GM19468 (cell line): ENCODE measurements at regions not wholly inside any gene's neighbourhood (a gene's known extent, or its start where the extent isn't known, plus 50 kb on each side); places are given as distances from the start of the nearest gene placed in this dataset.
"Not testable (repeated sequence)": the region's sequence is repeated elsewhere in the genome, so short reads cannot be mapped to it uniquely, and the experiment has no call there.

Experiments used
- ATAC-seq: cut with Tn5 transposase; IDR thresholded peaks from one replicate; pipeline ENCODE4 v1.9.1; 2021; ENCODE audit warnings: mild to moderate bottlenecking, moderate library complexity, moderate number of reproducible peaks; ENCODE audit not compliant: unreplicated experiment; ENCODE audit errors: extremely low read depth

GRCh38 chr3:145678401-145678800 is 482.6 kb downstream of the PLOD2 start:
- no peak for ATAC-seq

DNA sequence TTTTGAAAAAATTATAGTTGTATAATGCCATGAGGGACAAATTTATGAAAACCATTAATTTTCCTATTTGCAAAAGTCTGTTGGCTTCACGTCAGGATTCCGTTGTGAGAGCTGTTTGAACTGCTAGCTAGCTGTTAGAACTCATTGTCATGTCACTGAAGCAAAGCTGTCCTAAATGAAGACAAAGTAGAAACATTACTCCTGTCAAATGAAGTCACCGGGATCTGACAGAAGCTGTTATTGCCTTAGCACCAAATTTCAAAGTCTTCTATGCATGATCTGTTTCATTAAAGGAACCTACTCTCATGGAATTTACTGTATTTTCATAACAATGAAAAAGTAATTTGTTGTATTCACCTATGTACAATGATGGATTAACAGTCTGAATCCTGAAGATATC is 479.8 kb downstream of the PLOD2 start:
- ATAC-seq, result no peak

GRCh38 chr3:145687978-145688377 is 473.0 kb downstream of the PLOD2 start:
- ATAC-seq, result not testable (repeated sequence)

- ATAC-seq, result no peak
Observed at GRCh38 chr3:145692751-145693150, 468.2 kb downstream of the PLOD2 start.

GRCh38 chr3:145696011-145696410 is 465.0 kb downstream of the PLOD2 start:
- ATAC-seq, result no peak

GRCh38 chr3:145698250-145698649 is 462.7 kb downstream of the PLOD2 start:
- ATAC-seq, result no peak

- ATAC-seq, result no peak
Observed at GRCh38 chr3:145698749-145699148, 462.2 kb downstream of the PLOD2 start.

- ATAC-seq, result no peak
Observed at GRCh38 chr3:145704020-145704419, 457.0 kb downstream of the PLOD2 start.

- not testable (repeated sequence) for ATAC-seq
Observed at GRCh38 chr3:145709779-145710178, 451.2 kb downstream of the PLOD2 start.

DNA sequence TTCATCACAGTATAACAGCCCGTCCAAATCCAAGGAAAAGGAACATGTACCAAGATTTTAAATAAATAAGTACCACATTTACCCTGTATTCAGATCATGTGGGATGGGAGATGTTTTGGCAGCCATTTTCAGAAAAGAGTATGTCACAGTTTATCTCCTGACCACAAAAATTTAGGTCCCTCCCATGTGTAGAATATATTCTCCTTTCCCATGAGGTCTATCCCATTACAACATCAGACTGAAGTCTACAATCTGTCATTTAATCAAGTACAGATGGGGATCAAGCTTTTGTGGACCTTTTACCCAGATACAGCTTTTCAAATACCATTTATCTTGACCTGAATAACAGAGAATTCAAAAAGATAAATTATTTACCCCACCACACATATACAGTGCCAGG is 444.5 kb downstream of the PLOD2 start:
- ATAC-seq, result no peak

GRCh38 chr3:145719114-145719513 is 441.9 kb downstream of the PLOD2 start:
- no peak for ATAC-seq

DNA sequence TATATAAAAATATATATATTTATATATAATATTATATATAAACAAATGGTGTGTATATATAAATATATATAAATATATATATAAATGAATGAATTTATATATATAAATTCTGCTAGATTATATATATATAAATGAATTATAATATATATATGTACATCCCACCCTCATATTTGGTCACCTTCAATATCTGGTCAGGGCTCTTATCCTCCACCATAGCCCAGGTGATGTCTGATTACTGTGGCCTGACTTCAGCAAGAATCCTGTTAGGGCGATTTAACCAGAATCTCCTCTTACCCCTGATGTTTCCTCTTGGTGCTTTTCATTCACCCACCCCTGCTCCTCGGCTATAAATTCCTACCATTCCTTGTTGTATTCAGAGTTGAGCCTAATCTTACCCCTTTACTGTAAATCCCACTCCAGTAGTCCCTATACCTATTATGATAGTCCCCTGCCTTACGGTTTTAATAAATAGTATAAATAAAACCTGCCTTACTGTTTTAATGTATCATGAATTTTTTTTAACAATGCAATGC is 439.6 kb downstream of the PLOD2 start:
- no peak for ATAC-seq

DNA sequence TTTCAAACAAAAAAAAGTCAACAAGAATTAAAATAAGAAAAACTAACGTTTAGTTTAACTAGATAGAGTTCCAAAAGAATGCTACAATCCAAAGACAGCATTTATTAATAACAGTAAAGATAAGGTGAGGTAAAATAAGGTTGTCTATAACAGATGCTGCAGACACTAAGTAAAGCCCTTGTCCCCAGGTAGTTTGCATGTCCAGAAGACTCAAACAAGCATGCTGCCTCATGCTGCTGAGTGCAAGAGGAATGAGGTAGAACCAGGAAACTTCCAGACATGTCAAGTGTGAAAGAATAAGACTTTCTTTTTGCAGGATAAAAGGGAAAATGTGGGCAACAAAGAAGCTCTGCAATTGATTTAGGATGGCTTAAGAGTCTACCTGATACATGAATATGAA is 439.2 kb downstream of the PLOD2 start:
- ATAC-seq, result no peak

DNA sequence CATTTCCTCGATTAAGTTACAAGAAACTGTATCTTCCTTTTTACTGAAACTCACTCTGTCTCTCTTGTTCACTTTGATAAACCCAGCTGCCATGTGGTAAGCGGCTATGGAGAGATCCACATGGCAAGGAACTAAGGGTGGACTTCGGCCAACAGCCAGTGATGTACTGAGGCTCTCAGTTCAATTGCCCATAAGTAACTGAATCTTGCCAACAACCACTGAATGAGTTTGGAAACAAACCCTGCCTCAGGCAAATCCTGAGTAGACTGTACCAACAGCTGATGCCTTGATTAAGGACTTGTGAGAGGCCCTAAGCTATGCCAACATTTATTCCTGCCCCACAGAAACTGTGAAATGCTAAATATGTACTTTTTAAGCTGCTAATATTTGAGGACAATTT is 433.5 kb downstream of the PLOD2 start:
- no peak for ATAC-seq

GRCh38 chr3:145735631-145736030 is 425.4 kb downstream of the PLOD2 start:
- ATAC-seq, result no peak

GRCh38 chr3:145737952-145738351 is 423.0 kb downstream of the PLOD2 start:
- no peak for ATAC-seq

DNA sequence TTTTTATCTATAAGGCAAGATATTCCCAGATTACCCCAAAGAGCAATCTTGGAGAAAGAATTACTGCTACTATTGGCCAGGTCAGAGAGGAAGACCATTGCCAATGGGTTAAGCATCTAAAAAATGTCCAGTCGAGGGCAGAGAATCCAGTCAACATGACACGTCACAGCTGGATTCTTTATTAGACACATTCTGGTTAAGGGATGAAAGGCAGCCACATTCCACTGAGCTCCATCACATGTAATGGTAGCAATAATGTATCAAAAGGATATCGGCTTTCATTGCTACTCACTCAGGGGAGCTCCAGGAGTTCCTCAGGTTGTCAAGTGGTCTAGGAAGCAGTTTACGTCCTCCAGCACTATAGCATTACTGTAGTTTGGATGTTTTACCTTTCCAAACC is 421.1 kb downstream of the PLOD2 start:
- ATAC-seq, result no peak

- ATAC-seq, result no peak
Observed at GRCh38 chr3:145750657-145751056, 410.3 kb downstream of the PLOD2 start.

- no peak for ATAC-seq
Observed at GRCh38 chr3:145752576-145752975, 408.4 kb downstream of the PLOD2 start.

GRCh38 chr3:145754605-145755289 is 406.2 kb downstream of the PLOD2 start:
- ATAC-seq, result no peak

DNA sequence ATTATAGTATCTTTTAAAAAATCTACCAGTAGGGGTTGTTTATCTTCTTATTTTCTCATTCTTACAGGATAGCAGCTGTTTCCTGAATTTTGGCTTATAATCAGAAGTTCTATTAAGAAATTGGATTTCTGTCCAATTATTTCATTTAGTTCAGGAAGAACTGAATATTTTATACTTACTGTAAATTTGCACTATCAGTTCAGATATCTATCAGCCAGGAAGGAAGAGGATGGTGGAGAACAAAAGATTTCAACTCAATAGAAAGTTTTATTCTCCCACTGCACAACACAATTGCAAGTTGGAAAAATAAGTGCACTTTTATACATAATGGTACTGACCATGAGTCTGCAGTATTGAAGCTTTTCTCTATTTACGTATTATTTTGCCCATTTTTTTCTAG is 400.9 kb downstream of the PLOD2 start:
- ATAC-seq, result no peak

DNA sequence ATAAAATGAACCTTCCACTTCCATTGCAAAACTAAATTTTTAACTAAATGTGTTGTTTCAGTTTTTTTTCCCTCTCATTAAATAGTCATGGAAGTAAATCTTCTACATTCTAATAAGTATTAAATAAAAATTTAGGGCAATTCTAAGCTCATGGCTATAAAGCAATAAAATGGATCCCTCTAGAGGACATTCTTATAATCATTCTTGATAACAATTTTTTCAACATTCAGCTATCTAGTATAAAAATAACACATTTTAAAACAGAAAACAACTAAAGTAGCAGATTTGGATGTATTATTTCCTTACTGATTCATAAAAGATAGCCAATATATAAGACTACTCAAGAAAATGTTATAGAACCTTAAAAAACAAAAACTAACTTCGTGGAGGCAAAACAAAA is 393.1 kb downstream of the PLOD2 start:
- ATAC-seq, result no peak
